NCI-H446 (cell line): ENCODE measurements at regions not wholly inside any gene's neighbourhood (a gene's known extent, or its start where the extent isn't known, plus 50 kb on each side); places are given as distances from the start of the nearest gene placed in this dataset.
A peak's percentile ranks its signal among the peaks of the same experiment; 100 is the strongest.
"Not testable (repeated sequence)": the region's sequence is repeated elsewhere in the genome, so short reads cannot be mapped to it uniquely, and the experiment has no call there.

Source experiments
- DNase-seq, 2 experiments: peaks; one replicate each; lab custom pipeline; 2025; lab: John Stamatoyannopoulos, UW

DNA sequence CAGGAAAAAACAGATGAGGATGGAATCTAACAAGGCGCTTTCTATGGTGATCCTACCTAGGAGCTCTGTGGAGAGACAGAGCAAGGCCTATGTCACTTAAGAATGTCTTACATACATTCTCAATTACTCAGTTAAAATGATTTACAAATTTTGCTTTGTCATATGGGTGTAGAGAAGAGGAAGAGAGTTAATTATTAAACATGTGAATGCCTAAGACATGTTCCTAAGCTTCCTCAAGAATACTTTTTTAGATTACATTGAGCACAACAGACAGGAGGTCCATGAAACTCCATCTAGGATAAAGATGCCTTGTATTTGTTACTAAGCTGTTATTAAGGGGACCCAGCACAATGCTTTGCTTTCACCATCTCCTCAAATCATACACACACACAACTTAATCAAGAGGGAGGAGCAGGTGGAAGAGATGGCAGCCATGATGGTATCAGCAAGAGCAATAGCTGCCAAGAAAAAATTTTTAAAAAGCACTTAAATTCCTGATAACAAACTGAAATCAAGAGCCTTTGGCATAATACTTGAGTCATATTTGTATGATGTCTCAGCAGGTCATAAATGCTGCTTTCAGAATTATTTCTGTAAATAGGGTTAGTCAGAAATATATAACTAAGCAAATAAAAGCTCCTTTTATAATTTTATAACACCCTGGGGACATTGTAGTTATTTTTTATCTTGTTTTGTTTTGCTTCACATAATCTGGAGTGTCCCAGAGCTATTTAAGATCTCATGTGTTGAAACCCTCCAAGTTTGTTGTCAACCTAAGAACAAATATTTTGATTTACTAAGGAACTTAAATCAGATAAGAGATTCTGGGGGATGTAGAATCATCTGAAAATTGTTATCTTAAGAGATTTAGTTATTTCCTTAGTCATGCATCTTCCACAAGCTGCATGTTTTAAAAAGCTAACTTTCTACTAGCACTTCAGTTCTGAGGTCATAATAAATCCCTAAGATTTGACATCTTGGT is 70.0 kb upstream of the CD2AP start:
- no peak for DNase-seq

DNA sequence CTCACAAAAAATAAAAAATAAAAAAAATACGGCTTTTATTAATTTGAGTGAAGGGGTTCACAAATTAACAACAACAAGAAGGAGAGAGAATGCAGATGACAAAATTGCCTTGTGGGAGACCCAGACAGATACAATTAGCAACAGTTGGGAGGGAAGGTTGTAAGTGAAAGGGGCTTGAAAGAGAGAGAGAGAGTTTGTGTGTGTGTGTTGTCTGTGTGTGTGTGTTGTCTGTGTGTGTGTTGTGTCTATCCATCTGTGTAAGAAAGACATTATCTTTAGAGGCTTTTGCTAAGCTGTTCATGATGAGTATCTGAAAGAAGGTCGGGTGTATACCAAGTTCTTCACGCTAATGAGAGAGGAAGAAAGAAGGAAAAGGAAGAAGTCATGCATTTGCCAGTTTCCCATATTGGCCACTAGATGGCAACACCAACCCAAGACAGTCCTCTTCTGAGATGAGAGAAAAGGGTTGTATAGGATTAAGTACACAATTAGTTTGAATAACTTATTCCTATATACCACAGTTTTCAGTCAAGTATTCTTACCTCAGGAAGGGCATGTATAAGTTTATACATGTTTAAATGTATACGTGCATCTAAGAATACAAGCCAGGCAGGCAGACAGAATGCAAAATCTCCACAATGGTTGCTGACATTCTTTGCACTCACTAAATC is 63.7 kb upstream of the CD2AP start:
- peak; percentile 48 to 71 for DNase-seq

DNA sequence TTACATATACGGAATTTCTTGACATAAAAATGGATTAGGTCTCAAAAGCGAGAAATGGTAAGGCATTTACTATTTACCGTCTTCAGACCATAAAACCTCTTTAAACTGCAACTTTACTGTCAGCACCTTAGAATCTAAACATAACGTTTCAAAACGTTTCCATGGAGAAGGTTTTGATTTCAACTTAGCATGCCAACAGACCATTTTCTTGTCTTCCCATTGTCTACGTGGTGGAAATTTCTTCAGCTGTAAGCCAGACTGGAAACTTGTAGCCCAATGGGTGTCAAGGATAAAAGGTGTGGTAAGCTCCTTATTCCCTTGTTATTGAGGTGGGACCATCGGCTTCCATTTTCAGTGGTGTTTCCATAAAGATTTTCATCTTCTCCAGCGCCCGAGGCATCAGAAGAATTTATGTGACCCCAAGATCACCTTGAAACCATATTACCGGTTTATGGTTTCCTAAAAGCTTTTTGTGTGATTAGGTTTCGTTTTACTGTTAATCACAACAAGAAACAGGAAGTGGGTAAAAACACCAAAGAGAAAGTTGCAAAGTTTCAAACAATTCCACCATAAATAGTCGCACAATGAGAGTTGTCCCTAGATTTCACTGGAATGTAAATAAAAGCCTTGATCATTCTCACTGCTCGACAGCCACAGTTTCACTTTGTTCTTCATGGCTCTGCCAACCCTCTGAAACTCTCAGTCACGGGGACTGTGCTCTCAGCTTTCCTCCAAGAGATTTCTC is 63.0 kb upstream of the CD2AP start:
- DNase-seq: no peak

DNA sequence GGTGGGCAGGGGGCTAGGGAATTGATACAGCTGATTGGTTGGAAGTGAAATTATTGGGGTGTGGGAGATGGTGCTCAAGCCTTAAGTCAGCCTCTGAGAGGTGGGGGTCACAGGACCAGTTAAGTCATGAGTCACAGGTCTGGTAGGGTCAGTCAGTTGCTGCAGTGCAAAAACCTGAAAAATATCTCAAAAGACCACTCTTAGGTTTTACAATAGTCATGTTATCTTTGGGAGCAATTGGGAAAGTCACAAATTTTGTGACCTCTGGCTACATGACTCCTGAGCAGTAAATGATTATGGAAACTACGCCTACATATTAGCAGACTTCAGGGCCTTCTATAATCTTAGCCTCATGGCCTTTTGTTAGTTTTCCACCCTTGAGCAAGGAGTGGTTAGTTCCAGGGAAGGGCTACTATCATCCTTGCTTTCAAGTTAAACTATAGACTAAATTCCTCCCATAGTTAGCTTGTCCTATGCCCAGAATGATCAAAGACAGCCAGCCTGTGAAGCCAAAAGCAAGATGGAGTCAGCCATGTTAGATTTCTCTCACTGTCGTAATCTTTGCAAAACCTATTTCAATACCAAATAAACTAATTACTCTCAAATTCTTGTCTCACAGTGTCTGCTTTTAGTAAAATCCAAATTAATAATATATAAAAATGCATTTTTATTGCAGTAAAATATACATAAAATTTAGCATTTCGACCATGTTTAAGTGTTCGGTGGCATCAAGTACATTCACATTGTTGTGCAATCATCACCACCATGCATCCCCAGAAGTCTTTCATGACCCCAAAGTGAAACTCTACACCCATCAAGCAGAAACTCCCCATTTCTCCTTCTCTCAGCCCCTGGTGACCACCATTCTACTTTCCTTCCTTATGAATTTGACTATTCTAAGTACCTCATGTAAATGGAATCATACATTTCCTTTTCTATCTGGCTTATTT is 60.9 kb upstream of the CD2AP start:
- no peak for DNase-seq

DNA sequence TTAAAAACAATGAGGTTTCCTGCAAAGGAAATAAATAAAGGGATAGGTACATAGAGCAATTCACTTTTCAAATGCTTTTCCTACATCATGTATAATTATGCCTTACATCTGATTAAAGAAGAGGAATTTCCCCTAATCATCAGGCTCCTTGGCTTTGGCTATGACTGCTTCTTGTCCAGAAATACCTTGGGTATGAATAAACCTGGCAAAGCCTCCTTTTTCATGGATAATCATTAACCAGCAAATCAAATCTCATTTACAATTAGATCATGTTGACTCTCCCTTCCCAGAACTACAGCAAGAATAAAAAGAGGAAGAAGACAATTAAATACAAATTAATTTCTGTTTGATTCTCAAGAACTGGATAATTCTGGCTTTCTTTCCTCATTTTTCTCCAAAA is 58.0 kb upstream of the CD2AP start:
- DNase-seq: no peak

DNA sequence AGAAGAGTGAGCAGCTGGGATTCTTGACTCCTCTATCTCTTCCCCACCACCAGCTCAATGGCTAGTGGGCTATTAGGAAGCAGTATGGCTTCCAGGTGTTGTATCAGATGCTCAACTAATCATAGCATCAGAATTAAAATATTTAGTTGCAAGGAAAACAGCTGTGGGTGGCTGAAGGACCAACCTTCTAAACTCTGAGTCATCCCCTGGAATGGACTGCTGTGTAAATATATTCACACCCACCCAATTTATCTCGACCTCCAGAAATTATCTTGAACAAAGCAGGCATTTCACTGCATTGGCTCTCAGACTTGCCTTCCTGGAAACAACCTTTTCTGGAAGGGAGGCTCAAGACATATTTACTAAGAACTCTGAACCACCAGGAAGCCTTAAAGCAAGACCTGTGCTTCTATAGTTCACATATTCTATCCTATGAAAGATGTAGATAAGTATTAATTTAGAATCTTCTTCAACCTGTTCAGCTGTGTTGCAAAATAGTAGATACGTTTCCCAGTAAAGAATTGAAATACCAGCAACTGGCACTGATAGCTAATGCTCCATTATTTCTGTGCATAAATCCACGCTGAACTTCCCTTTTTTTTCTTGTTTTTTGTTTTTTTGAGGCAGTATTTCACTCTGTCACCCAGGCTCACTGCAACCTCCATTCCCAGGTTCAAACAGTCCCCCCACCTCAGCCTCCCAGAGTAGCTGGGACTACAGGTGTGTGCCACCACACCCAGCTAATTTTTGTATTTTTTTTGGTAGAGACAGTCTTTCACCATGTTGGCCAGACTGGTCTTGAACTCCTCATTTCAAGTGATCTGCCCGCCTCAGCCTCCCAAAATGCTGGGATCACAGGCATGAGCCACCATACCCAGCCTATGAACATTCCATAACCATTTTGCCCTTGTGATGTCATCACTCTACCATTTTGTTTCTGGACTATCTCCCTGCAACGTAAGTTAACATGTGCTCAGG is 56.9 kb upstream of the CD2AP start:
- DNase-seq: no peak

DNA sequence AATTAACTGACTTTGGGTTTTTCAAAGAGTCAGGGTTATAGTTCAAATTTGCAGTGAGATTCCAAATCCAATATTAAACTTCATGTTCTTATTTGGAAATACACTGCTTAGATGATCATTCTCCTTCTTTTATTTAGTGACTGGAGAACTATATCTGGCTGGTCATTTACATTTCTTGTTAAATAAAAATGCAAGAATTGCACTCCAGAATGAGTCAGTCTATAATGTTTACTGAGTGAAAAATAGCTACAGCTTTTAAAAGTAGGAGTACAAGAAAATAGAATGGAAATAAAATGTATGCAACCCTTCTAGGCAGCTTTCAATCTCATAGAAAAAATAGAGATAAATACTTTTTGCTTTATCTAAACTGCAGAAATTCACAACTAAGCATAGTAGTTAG is 54.5 kb upstream of the CD2AP start:
- DNase-seq: no peak

DNA sequence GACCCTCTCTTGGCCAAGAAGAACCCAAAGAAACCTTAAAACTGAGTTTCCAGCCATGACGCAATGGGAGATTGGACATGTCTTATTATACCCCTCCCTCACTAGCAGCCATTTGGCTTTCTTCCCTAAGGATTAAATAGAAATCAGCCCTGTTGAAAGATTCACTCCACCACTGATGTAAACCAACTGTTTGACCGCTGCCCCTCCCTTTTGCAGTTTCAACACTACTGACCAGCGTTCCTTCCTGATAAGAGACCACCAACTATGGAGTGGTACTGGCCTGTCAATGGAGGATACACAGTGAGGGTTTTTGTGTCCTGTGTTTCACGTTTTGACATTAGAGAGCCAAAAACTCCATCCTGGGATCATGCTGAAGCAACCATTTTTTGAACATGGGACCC is 53.2 kb upstream of the CD2AP start:
- no peak for DNase-seq

DNA sequence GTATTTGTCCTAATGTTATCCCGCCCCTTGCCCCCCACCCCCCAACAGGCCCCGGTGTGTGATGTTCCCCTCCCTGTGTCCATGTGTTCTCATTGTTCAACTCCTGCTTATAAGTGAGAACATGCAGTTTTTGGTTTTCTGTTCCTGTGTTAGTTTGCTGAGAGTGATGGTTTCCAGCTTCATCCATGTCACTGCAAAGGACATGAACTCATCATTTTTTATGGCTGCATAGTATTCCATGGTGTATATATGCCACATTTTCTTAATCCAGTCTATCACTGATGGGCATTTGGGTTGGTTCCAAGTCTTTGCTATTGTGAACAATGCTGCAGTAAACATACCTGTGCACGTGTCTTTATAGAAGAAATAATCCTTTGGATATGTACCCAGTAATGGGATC is 51.9 kb upstream of the CD2AP start:
- DNase-seq: not testable (repeated sequence)

DNA sequence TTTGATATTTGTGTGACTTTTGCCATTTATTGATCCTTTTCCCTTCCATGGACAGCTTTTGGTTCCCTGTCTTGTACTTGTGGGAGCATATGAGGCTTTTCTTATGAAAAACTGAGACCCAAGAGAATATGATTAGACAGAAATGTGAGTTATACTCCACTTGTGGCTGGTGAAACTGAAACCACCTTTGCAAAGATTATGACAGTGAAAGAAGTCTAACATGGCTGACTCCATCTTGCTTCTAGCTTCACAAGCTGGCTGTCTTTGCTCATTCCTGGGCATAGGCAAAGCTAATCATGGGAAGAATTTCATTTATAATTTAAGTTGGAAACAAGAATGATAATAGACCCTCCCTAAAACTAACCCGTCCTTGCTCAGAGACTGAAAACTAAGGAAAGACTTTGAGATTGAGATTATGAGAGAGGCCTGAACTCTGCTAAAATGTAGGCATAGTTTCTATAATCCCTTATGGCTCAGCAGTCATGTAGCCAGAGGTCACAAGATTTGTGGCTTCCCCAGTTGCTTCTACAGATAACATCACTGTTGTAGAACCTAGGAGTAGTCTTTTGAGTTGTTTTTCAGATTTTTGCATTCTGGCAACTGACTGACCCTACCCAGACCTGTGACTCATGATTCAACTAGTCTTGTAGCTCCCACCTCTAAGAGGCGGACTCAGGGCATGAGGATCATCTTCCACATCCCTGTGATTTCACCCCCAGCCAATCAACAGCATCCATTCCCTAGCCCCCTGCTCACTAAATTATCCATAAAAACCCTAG is 50.9 kb upstream of the CD2AP start:
- DNase-seq: no peak

DNA sequence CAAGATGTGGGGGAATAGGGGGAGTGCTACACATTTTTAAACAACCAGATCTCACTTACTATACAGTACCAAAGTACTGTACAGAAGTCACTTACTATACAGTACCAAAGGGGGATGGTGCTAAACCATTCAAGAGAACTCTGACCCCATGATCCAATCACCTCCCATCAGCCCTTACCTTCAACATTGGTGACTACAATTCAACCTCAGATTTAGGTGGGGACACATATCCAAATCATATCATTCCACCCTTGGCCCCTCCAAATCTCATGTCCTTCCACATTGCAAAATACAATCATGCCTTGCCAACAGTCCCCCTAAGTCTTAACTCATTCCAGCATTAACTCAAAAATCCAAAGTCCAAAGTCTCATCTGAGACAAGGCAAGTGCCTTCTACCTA is 49.9 kb upstream of the CD2AP start:
- DNase-seq: no peak
